Neural cell (in vitro differentiated cells): ENCODE measurements at regions not wholly inside any gene's neighbourhood (a gene's known extent, or its start where the extent isn't known, plus 50 kb on each side); places are given as distances from the start of the nearest gene placed in this dataset.
"Not testable (repeated sequence)": the region's sequence is repeated elsewhere in the genome, so short reads cannot be mapped to it uniquely, and the experiment has no call there.

Source experiments
- H2AFZ ChIP-seq: fragments of 200-600, 300-800 bp; sonication (generic), shearing (Covaris generic); 2 replicates; pipeline ENCODE4 v1.6.0; 2014; ENCODE audit warnings: low read depth, mild to moderate bottlenecking, antibody characterized with exemption, low read length, moderate library complexity
- H3F3A ChIP-seq: fragments of 200-600 bp; shearing (Covaris generic); 2 replicates; pipeline ENCODE4 v1.6.1; 2016; ENCODE audit warnings: mild to moderate bottlenecking, moderate library complexity, mixed read lengths, antibody characterized with exemption, low read length; ENCODE audit not compliant: insufficient read depth, poor library complexity, severe bottlenecking
- H3K27ac ChIP-seq: fragments of 200-600, 300-800 bp; sonication (generic), shearing (Covaris generic); 2 replicates; pipeline ENCODE4 v1.5.1; 2014; ENCODE audit warnings: mild to moderate bottlenecking, low read length, moderate library complexity
- H3K27me3 ChIP-seq: fragments of 300-800, 200-600 bp; sonication (generic), shearing (Covaris generic); 2 replicates; pipeline ENCODE4 v1.6.0; 2014; ENCODE audit warnings: mild to moderate bottlenecking, low read depth, low read length, moderate library complexity; ENCODE audit not compliant: insufficient read depth
- H3K36me3 ChIP-seq: fragments of 300-800, 200-600 bp; sonication (generic), shearing (Covaris generic); 2 replicates; pipeline ENCODE4 v1.5.1; 2014; ENCODE audit warnings: mild to moderate bottlenecking, antibody characterized with exemption, low read length, moderate library complexity; ENCODE audit not compliant: insufficient read depth
- H3K4me2 ChIP-seq: fragments of 300-800, 200-600 bp; sonication (generic), shearing (Covaris generic); 2 replicates; pipeline ENCODE4 v1.6.0; 2014; ENCODE audit warnings: mild to moderate bottlenecking, low read length
- H3K4me3 ChIP-seq: fragments of 300-800, 200-600 bp; sonication (generic), shearing (Covaris generic); 2 replicates; pipeline ENCODE4 v1.5.1; 2014; ENCODE audit warnings: mild to moderate bottlenecking, low read length, moderate library complexity
- H3K79me2 ChIP-seq: fragments of 200-600 bp; shearing (Covaris generic); replicated peaks from 2 replicates; pipeline ENCODE4 v1.6.0; 2014; ENCODE audit warnings: mild to moderate bottlenecking, low read length, moderate library complexity; ENCODE audit not compliant: insufficient read depth
- H3K9ac ChIP-seq: fragments of 300-800, 200-600 bp; sonication (generic), shearing (Covaris generic); 2 replicates; pipeline ENCODE4 v1.6.1; 2016; ENCODE audit warnings: mild to moderate bottlenecking, low read length, mixed read lengths
- H3K9me2 ChIP-seq: fragments of 200-600 bp; shearing (Covaris generic); 2 replicates; pipeline ENCODE4 v1.6.1; 2016; ENCODE audit warnings: mild to moderate bottlenecking, low read length, mixed read lengths; ENCODE audit not compliant: insufficient read depth
- H3K9me3 ChIP-seq: fragments of 200-600, 300-800 bp; sonication (generic), shearing (Covaris generic); 2 replicates; pipeline ENCODE4 v1.6.1; 2016; ENCODE audit warnings: mild to moderate bottlenecking, mixed run types, low read length, moderate library complexity, mixed read lengths
- H4K20me1 ChIP-seq: fragments of 200-600 bp; shearing (Covaris generic); 2 replicates; pipeline ENCODE4 v1.6.1; 2016; ENCODE audit warnings: mild to moderate bottlenecking, mixed run types; ENCODE audit not compliant: insufficient read depth

DNA sequence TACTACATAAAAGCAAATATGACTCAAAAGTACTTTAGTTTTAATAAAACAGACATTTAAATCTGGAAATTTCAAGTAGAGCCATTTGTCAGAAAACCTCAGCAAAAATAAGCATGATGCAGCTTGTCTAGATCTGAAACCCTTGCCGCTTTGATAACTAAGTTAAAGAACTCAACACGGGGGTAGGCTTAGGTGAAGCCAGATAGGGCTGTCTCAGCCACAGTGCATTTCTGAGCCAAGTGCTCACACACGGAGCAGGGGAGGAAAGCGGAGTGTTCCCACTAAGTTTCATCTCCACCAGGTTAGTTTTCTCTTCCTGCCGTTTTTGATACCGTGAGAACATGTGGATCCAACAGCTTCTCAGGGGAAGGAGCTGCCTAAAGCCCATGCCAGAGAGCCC, 303.5 kb downstream of the BCL2L11 start:
- H4K20me1 ChIP-seq, H3K9me3 ChIP-seq, H2AFZ ChIP-seq, H3K27ac ChIP-seq, H3K4me3 ChIP-seq, H3F3A ChIP-seq, H3K4me2 ChIP-seq, H3K36me3 ChIP-seq, H3K79me2 ChIP-seq, H3K9me2 ChIP-seq, H3K9ac ChIP-seq, H3K27me3 ChIP-seq: not testable (repeated sequence)

DNA sequence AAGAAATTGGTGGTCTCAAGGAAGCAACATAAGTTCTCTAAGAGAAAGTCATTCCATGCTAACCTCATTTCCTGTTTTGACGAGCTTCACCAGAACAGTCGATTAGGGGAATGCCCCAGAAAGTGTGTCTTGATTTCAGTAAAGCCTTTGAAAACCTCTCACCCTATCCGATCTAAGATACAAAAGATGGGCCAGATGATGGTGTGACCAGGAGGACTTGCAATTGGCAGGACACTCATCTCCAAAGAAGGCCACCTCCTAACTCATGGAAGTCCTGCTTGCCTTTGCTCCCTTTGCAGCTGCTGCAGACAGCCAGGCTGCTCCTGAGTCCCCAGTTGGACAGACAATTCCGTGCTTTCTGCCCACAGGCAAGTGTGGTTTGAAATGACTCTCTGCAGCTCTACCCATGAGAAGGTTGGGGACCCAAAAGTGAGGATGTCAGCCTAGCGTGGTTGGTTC, 304.2 kb downstream of the BCL2L11 start:
- H3K27ac ChIP-seq, H3K4me2 ChIP-seq, H3K9ac ChIP-seq, H3F3A ChIP-seq, H4K20me1 ChIP-seq, H3K9me3 ChIP-seq, H3K36me3 ChIP-seq, H3K27me3 ChIP-seq, H2AFZ ChIP-seq, H3K4me3 ChIP-seq, H3K79me2 ChIP-seq, H3K9me2 ChIP-seq: not testable (repeated sequence)

DNA sequence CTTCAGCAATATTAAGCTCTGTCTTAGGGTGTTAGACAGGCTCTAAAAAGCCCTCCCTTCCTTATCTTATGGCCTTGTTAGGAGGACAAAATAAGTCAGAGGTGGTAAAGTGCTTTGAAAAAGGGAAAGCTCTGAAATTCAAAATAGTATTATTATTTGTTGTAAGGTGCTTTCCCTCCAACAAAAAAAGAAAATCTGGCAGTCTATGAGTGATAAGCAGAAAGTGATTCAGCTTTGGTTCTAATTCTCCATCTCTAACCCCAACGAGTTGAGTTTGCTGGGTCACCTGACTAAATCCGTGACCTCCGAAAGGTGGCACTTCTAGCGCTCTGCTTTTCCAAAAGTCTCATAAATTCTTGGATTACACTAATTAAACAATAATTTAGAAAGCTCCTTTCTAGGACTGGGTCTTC, 305.1 kb downstream of the BCL2L11 start:
- H3K9ac ChIP-seq, H4K20me1 ChIP-seq, H3F3A ChIP-seq: not testable (repeated sequence)

DNA sequence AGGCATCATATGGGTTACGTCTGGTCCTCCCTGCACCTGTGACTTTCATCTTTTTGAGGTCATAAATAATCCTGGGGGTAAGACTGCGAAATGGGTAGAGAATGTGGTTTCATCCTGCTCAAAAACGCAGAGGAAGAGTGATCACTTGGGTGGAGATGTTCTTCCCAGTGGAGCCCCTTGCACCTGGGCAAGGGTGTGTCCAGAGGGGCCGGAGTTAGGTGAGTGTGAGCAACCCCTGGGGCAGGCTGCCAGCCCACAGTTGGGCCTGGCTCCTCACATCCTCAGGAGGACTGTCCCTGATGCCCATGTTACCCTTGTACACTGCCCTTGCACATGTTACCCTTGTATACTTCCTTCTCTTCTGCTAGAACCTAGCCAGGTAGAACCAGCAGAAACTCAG, 306.6 kb downstream of the BCL2L11 start:
- H2AFZ ChIP-seq, H3F3A ChIP-seq, H3K36me3 ChIP-seq, H4K20me1 ChIP-seq, H3K27ac ChIP-seq, H3K9me3 ChIP-seq, H3K9me2 ChIP-seq, H3K4me3 ChIP-seq, H3K27me3 ChIP-seq, H3K79me2 ChIP-seq, H3K9ac ChIP-seq, H3K4me2 ChIP-seq: not testable (repeated sequence)

More for the DNA sequence above, 305.1 kb downstream of the BCL2L11 start:
- H3K9me3 ChIP-seq, H2AFZ ChIP-seq, H3K27me3 ChIP-seq, H3K9me2 ChIP-seq, H3K79me2 ChIP-seq, H3K36me3 ChIP-seq, H3K27ac ChIP-seq, H3K4me2 ChIP-seq, H3K4me3 ChIP-seq: not testable (repeated sequence)

DNA sequence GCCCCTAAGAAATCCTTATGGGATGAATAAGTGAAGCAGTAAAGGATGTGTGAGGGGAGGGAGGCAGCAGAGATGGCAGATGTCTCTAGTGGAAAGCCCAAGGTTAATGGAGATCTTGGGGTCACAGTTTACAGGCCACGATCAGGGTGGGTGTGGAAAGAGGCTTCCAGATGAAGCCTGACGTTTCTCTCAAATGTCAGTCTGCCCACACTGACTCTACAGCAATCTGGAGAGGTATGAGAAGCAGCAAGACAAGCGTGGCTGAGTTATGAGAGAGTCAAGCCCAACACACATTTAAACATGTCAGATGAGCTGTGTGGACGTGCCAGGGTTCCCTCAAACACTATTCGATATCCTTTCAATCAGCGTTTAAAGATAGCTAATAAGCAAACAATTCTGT, 308.2 kb downstream of the BCL2L11 start:
- not testable (repeated sequence) for H3F3A ChIP-seq, H4K20me1 ChIP-seq, H2AFZ ChIP-seq, H3K27ac ChIP-seq, H3K4me3 ChIP-seq, H3K27me3 ChIP-seq, H3K79me2 ChIP-seq, H3K9me2 ChIP-seq, H3K4me2 ChIP-seq, H3K9me3 ChIP-seq, H3K36me3 ChIP-seq, H3K9ac ChIP-seq

DNA sequence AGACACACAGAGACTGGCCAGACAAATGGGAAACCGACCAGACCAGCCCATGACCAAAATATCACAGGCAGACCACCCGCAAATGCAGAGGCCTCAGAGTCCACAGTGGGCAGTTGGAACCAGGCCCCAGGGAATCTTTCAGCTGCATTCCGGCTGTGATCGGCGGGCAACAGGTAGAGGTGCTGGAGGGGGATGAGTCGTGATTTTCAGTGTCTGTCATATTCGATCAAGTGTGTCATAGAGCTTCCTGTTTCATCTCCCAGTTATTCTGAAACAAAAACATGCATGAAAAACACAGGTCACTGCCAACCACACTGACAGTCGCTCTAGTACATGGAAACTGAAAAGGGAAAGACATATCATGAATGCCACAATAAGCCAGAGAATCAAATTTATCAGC, 308.6 kb downstream of the BCL2L11 start:
- not testable (repeated sequence) for H3K36me3 ChIP-seq, H3K79me2 ChIP-seq, H3K9me3 ChIP-seq, H2AFZ ChIP-seq, H3K27me3 ChIP-seq, H3K4me3 ChIP-seq, H3F3A ChIP-seq, H3K9me2 ChIP-seq, H4K20me1 ChIP-seq, H3K9ac ChIP-seq, H3K4me2 ChIP-seq, H3K27ac ChIP-seq

DNA sequence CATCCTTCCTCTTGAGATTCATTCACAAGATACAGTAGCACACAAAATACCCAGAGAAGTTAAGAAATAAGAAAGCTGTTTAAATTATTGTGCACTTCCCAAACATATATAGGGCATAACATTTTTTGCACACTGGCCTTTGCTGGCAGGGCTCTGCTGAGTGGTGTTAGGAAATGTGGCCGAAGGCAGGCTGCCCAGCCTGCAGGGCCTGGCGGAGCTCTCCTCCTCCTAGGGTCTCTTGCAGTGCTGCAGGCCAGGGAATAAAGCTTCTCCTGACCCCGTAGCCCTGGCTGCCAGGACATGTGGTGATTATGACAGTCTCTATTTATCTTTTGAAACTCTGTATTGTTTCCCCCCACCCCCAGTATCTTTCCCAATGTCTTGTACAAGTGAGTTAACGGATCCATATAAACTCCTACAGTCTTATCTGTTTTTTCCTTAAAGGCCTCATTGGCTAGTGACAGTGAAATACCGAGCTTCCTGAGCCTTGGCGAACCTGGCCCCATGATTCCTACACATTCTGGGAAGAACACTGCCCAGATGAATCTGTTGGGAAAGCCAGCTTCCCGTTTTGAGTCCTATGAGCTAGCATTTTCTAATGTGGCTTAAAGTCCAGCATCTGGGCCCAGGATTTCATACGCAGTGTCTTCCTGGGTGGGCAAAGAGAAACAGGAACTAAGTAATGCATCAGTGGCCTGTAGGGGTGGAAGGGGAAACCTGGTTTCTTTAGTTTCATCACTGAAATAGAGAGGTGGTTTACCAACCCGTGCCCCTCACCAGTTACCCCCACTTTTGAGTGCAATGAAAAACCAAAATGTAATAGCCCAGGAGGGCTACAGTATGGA, 310.3 kb downstream of the BCL2L11 start:
- H3K9me2 ChIP-seq, H3K36me3 ChIP-seq, H3K79me2 ChIP-seq, H3K9me3 ChIP-seq, H2AFZ ChIP-seq, H4K20me1 ChIP-seq, H3K27ac ChIP-seq, H3K9ac ChIP-seq, H3K27me3 ChIP-seq, H3K4me3 ChIP-seq, H3K4me2 ChIP-seq, H3F3A ChIP-seq: not testable (repeated sequence)

DNA sequence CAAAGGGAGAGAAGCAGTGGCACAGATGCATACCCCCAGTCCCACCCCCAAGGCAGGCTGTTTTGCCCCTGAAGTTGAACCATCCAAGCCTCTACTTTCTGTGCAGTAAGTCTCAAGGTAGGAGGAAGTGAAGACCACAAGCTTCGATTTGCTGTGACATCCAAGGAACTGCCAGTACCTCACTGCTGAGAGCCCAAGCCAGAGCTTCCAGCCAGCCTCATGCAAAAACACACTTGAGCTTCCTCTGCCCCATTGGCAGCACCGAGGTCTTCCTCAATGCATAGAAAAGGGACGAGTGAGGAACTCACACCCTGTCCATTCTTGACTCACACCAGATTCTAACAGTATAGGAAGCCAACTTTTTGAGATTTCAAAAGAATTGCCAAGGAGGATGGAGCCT, 311.7 kb downstream of the BCL2L11 start:
- H3K27ac ChIP-seq, H3F3A ChIP-seq, H2AFZ ChIP-seq, H4K20me1 ChIP-seq, H3K27me3 ChIP-seq, H3K79me2 ChIP-seq, H3K9me2 ChIP-seq, H3K4me2 ChIP-seq, H3K9ac ChIP-seq, H3K9me3 ChIP-seq, H3K36me3 ChIP-seq, H3K4me3 ChIP-seq: not testable (repeated sequence)
